ENCODE measurements at regions not wholly inside any gene's neighbourhood (a gene's known extent, or its start where the extent isn't known, plus 50 kb on each side); places are given as distances from the start of the nearest gene placed in this dataset.
"Not testable (repeated sequence)": the region's sequence is repeated elsewhere in the genome, so short reads cannot be mapped to it uniquely, and the experiment has no call there.

DNA sequence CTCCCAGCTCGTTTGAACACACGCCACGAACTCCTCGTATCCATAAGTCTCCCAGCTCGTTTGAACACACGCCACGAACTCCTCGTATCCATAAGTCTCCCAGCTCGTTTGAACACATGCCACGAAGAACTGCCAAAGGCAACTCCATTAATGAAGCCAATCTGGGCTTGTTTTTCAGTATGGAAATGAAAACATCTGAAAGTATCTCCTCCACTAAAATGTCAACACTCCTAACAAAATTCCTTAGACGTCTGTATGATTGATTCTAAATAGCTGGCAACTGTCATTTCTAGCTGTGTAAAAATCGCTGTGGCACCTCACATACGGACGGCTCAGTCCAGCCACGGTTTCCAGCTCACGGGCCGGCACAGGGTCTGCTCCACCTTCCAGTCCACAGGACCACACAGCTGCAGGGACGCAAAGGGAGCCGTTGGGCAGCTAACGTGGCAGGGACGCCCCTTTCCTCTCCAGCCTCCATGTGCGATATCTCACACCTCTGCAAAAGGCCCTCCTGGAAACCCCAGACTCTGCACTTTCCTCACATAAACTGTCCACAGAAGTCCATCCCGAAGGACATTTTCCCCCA, 67.1 kb upstream of the METRNL start:
- peaks cover 0 to 2% of the 10 kb centered on the region in 2 donors for H3K9me3 Mint-ChIP-seq
- H3K27ac Mint-ChIP-seq = no peak overlapping the region
- DNase-seq = no peak
- H3K4me1 Mint-ChIP-seq = no peaks in the 10 kb centered on the region
- no peaks in the 10 kb centered on the region for H3K27me3 Mint-ChIP-seq
- H3K4me3 Mint-ChIP-seq = no peak overlapping the region
- ATAC-seq (replicated peaks) = no peak
- peaks cover 8 to 24% of the 10 kb centered on the region in 2 donors for H3K36me3 Mint-ChIP-seq

DNA sequence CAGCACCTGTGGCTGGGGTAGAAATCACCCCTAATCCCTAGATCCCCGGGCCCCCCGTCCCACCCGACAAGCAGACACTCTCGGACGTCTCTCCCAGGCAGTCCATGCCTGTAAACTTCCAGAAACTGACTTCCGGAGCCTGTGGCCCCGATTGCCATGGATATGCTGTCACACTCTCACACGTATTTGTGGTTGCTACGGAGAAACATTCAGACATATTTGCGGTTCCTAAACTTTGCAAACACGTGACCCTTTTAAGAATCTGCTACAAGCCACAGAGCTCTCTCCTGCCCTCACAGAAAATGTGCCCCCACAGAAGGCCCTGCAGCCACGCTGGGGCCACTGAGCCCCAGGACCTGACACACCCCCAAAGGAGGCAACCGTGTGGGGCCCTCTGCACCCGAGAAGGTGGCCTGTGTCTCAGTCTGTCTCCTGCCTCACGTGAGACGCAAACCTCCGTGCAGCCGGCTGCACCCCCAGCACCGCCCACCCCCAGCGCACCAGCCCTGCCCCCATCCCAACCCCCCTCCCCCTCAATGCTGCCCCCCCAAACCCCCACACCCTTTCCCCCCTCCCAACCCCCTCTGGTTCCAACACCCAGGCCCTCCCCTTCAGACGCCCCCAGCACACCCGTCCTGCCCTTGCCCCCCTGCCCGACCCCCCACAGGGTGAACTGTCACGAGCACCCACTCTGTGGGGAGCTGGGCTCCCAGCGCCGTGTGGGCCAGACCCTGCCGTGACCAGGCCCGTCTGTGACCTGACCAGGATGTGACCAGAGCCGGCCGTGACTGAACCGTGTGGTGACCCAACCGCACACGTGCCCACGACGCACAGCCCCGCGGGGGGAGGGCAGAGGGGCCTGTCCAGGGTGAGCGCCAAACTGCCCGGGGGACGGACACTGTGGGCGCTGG, 66.3 kb upstream of the METRNL start:
- Mint-ChIP-seq H3K36me3 (peaks cover 6 to 21% of the 10 kb centered on the region in 2 donors), H3K9me3 (peaks cover 0 to 2% of the 10 kb centered on the region in 2 donors), H3K27me3 (no peaks in the 10 kb centered on the region), H3K4me1 (no peaks in the 10 kb centered on the region), H3K4me3 (no peak overlapping the region), H3K27ac (no peak overlapping the region)
- no peak for DNase-seq
- no peak for ATAC-seq (replicated peaks)

DNA sequence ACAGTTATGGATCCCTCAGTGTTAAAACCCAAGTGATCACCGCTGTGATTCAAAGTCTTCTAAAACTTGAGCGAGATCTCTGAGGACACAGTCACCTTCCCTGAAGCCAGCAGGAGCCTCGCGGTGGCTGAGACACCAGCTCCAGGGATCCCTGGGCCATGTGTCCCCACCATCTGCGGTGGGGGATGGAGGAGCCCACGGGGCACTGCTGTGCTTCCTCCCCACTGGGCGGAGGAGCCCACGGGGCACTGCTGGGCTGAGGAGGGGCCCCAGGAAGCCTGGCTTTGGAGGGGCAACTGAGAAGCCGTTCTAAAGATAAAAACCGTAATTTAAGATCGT, 65.7 kb upstream of the METRNL start:
- no peaks in the 10 kb centered on the region for H3K4me1 Mint-ChIP-seq
- H3K27me3 Mint-ChIP-seq = no peaks in the 10 kb centered on the region

DNA sequence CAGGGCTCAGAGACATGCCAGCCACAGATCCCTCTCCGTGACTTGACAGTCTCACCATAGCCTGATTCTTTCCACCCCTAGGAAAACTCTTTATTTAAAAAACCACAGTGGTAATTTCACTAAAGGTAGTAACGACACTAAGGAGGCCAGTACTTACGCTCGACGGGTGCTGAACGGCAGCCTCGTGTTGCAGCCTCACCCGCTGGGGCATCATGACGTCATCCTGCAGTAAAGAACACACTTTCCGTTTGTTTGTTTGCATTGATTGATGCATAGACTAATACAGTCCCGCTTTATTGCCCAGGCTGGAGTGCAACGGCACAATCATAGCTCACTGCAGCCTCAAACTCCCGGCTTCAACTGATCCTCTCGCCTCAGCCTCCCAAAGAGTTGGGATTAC, 65.1 kb upstream of the METRNL start:
- H3K4me3 Mint-ChIP-seq = no peak overlapping the region
- H3K27ac Mint-ChIP-seq = no peak overlapping the region
- ATAC-seq (replicated peaks) (no peak), DNase-seq (no peak)
- peaks cover 8 to 28% of the 10 kb centered on the region in 2 donors for H3K36me3 Mint-ChIP-seq
- H3K4me1 Mint-ChIP-seq = no peaks in the 10 kb centered on the region
- peaks cover 0 to 2% of the 10 kb centered on the region in 2 donors for H3K9me3 Mint-ChIP-seq
- H3K27me3 Mint-ChIP-seq = no peaks in the 10 kb centered on the region

More for the DNA sequence above, 65.7 kb upstream of the METRNL start:
- DNase-seq (no peak), ATAC-seq (replicated peaks) (no peak)
- no peak overlapping the region for H3K27ac Mint-ChIP-seq
- H3K4me3 Mint-ChIP-seq = no peak overlapping the region
- H3K36me3 Mint-ChIP-seq = peaks cover 7 to 23% of the 10 kb centered on the region in 2 donors
- peaks cover 0 to 2% of the 10 kb centered on the region in 2 donors for H3K9me3 Mint-ChIP-seq

DNA sequence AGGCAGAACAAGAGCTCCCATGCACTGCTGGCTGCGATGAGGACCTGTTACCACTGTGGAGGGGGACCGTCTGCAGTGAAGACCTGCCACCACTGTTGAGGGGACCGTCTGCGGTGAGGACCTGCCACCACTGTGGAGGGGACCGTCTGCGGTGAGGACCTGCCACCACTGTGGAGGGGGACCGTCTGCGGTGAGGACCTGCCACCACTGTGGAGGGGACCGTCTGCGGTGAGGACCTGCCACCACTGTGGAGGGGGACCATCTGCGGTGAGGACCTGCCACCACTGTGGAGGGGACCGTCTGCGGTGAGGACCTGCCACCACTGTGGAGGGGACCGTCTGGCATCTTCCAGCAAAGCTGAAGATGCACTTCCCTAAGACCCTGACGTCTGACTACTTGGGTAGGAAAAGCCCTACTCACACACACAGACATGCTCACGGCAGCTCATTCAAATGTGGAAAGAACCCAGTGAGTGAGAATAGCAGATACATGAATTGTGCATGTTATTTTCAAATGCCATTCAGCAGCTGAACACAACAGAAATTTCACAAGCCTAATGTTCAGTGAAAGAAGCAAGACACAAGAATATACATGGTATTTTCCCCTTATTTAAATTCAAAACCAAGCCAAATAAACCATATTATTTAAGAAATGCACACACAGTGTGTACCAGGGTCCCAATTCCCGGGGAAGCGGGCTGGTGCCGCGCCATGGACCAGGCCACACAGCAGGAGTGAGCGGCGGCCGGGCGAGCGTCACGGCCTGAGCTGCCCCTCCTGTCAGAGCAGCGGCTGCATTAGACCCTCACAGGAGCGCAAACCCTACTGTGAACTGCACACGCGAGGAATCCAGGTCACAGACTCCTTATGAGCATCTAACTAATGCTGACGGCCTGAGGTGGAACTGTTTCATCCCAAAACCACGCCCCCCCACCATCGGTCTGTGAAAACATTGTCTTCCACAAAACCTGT, 64.2 kb upstream of the METRNL start:
- no peaks in the 10 kb centered on the region for H3K27me3 Mint-ChIP-seq
- no peak for ATAC-seq (replicated peaks)
- peaks cover 8 to 29% of the 10 kb centered on the region in 2 donors for H3K36me3 Mint-ChIP-seq
- H3K9me3 Mint-ChIP-seq = peaks cover 0 to 2% of the 10 kb centered on the region in 2 donors
- DNase-seq = no peak
- no peak overlapping the region for H3K4me3 Mint-ChIP-seq
- H3K27ac Mint-ChIP-seq = no peak overlapping the region
- H3K4me1 Mint-ChIP-seq = no peaks in the 10 kb centered on the region

DNA sequence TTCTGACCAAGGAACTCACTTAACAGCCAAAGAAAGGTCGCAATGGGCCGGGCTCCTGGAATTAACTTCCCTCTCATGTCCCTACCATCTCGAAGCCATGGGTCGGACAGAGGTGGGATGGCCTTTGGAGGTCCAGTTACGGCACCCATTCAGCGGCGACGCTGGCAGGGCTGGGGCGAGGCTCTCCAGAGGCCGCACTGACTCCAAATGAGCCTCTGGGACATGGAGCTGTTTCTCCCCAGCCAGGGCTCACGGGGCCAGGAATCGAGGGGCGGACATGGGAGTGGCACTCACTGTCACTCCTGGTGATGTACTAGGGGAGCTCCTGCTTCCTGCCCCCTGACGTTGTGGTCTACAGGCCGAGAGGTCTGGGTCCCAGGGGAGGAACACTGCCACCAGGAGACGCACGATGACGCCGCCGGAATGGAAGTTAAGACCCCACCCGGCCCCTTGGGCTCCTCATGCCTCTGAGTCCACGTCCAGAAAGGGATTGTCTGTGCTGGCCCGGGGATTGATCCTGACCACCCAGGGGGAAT, 60.7 kb upstream of the METRNL start:
- Mint-ChIP-seq H3K4me1 (no peaks in the 10 kb centered on the region), H3K9me3 (peaks cover 0 to 2% of the 10 kb centered on the region in 2 donors), H3K4me3 (no peak overlapping the region), H3K27me3 (no peaks in the 10 kb centered on the region), H3K27ac (no peak overlapping the region), H3K36me3 (peaks cover 8 to 24% of the 10 kb centered on the region in 2 donors)
- ATAC-seq (replicated peaks) (no peak), DNase-seq (no peak)

DNA sequence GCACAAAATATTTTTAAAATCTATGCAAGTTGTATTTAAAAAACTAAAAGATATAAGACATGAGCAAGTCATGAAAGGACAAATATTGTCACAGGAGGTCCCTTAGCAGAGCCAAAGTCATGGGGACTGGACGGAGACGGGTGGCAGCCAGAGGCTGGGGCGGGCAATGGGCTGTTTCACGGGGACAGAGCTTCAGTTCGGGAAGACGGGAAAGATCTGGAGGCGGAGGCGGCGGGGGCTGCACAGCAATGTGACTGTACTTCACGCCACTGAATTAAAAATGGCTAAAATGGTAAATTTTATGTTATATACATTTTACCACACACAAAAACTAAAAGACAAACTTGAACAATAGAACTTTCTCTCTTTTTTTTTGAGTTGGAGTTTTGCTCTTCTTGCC, 60.0 kb upstream of the METRNL start:
- no peak for DNase-seq
- Mint-ChIP-seq H3K36me3 (peaks cover 10 to 25% of the 10 kb centered on the region in 2 donors), H3K9me3 (peaks cover 0 to 2% of the 10 kb centered on the region in 2 donors), H3K4me1 (no peaks in the 10 kb centered on the region), H3K27ac (no peak overlapping the region), H3K4me3 (no peak overlapping the region), H3K27me3 (no peaks in the 10 kb centered on the region)
- no peak for ATAC-seq (replicated peaks)

DNA sequence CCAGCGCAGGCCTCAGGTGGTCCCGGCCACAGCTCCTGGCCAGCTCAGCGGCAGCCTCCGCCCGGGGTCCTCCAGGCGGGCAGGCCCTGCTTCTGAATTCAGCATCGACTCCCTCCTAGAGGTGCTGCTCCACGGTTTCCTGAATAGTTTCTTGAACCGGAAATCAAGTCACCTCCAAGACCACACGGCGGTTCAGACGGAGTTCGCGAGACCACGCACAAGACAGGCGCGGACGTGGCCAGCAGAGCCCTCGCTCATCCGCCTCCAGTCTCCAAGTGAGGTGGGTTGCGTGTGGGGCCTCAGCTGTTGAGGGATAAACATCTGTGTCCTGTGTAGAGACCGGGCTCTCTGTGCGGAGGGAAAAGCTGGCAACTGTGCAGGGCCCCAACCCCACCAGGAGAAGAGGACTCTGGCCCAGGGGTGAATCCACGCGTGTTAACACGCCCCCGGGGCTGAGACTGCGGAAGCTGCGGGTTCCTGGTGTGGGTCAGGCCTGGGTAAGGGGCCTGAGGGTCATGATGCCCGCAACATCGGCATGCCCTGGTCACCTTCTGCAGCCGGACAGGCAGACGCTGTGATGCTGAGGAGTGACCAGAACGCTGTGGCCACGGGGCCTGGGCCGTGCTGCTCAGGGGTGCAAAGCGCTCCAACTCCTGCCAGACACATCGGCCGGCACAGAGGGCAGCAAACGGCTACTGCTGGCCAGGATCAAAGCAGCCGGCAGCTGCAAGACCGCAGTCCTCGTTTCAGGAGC, 55.0 kb upstream of the METRNL start:
- no peaks in the 10 kb centered on the region for H3K4me1 Mint-ChIP-seq
- H3K36me3 Mint-ChIP-seq = peaks cover 7 to 33% of the 10 kb centered on the region in 2 donors
- ATAC-seq (replicated peaks) (no peak), DNase-seq (no peak)
- H3K9me3 Mint-ChIP-seq = no peaks in the 10 kb centered on the region
- H3K4me3 Mint-ChIP-seq = no peak overlapping the region
- no peaks in the 10 kb centered on the region for H3K27me3 Mint-ChIP-seq
- no peak overlapping the region for H3K27ac Mint-ChIP-seq

DNA sequence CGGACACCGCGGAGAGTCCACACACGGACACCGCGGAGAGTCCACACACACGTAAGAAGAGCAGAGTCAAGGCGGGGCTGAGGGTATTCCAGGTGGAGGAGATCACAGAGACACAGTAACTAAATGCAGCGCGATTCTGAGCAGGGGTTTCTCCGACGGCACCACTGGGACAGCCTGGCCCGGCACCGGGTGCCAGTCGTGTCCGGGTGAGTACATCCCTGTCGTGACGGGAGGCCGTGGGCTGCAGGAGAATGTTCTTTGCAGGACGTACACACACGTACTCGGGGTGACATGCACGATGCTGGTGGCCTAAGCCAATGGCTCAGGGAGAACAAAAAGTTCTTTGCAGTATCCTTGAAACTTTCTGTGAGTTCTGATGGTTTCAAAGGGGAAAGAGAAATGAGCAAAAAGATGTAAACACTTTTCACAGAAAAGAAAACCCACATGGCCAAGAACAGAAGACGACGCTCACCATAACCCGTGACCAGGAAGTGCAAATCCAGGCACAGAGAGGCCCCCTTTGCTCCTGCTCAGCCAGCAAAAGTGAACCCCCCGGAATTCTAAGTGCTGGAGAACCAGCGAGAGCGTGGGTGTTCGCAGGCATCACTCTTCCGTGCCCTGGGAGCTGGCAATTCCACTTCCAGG, 53.7 kb upstream of the METRNL start:
- Mint-ChIP-seq H3K36me3 (peaks cover 6 to 37% of the 10 kb centered on the region in 2 donors), H3K4me1 (no peaks in the 10 kb centered on the region), H3K4me3 (no peak overlapping the region), H3K27ac (no peak overlapping the region), H3K27me3 (no peaks in the 10 kb centered on the region), H3K9me3 (no peaks in the 10 kb centered on the region)
- DNase-seq (no peak), ATAC-seq (replicated peaks) (no peak)

DNA sequence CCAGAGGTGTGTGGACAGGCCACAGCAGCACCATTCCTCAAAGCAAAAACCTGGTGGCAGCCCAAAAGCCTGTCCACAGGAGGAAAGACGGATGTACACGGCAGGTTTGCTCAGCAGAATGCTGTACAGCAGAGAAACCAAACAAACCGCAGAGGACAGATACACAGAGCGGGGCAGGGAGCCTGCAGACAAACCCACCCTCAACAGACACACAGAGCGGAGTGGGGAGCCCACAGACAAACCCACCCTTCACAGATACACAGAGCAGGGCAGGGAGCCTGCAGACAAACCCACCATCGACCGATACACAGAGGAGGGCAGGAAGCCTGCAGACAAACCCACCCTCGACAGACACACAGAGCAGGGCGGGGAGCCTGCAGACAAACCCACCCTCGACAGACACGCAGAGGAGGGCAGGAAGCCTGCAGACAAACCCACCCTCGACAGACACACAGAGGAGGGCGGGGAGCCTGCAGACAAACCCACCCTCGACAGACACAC, 53.0 kb upstream of the METRNL start:
- no peaks in the 10 kb centered on the region for H3K27me3 Mint-ChIP-seq
- ATAC-seq (replicated peaks) (no peak), DNase-seq (no peak)
- no peaks in the 10 kb centered on the region for H3K9me3 Mint-ChIP-seq
- H3K27ac Mint-ChIP-seq = no peak overlapping the region
- H3K4me1 Mint-ChIP-seq = no peaks in the 10 kb centered on the region
- no peak overlapping the region for H3K4me3 Mint-ChIP-seq
- H3K36me3 Mint-ChIP-seq = peaks cover 8 to 40% of the 10 kb centered on the region in 2 donors

DNA sequence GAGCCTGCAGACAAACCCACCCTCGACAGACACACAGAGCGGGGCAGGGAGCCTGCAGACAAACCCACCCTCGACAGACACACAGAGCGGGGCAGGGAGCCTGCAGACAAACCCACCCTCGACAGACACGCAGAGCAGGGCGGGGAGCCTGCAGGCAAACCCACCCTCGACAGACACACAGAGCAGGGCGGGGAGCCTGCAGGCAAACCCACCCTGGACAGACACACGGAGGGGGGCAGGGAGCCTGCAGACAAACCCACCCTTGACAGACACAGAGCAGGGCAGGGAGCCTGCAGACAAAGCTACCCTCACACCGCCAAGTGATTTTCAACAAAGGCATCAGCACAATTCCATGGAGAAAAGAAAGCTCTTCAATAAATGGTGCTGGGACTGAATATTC, 52.5 kb upstream of the METRNL start:
- not testable (repeated sequence) for H3K9me3 Mint-ChIP-seq; H3K4me3 Mint-ChIP-seq; H3K27ac Mint-ChIP-seq; H3K4me1 Mint-ChIP-seq; DNase-seq; ATAC-seq (replicated peaks); H3K27me3 Mint-ChIP-seq
- H3K36me3 Mint-ChIP-seq = peaks cover 8 to 45% of the 10 kb centered on the region in 2 donors

DNA sequence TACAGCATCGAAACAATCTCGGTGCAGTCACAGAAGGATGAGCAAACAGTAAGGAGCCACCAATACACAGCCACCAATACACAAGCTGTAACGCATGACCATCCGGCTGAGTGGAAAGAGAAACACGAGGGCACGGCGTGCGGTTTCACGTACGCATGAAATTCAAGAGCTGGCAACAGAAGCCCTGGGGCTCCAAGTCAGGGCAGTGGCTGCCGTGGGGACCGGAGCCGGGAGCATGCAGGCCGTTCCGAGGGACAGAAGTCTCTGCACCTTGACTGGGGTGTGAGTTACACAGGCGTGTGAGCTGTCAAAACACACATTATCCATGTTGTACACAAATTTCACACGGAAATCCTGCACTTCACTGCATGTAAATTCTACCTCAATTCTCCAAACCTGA, 50.6 kb upstream of the METRNL start:
- Mint-ChIP-seq H3K4me3 (no peak overlapping the region), H3K36me3 (peaks cover 14 to 52% of the 10 kb centered on the region in 2 donors), H3K27ac (no peak overlapping the region), H3K4me1 (no peaks in the 10 kb centered on the region), H3K27me3 (no peaks in the 10 kb centered on the region), H3K9me3 (no peaks in the 10 kb centered on the region)
- ATAC-seq (replicated peaks) (no peak), DNase-seq (no peak)

DNA sequence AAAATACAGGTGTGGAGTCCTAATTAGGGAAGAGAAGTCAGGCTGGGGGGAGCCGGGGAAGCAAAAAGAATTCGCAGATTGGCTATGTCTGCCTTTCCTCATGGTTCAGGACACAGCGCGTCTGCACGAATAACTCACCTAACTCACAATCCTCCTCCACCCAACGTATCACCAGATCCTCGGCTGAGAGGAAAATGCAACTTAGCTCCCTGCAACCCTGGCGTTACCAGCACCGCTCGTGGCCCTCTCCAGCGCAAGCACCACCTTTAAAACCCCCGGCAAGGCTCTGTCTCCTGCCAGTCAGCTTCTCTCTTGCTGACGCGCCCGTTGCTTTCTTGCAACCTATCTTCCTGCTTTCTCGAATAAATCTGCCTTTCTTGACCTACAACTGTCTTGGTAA, 49.8 kb upstream of the METRNL start:
- ATAC-seq (replicated peaks) = no peak
- no peak overlapping the region for H3K4me3 Mint-ChIP-seq
- H3K4me1 Mint-ChIP-seq = no peaks in the 10 kb centered on the region
- H3K27me3 Mint-ChIP-seq = no peaks in the 10 kb centered on the region
- no peak overlapping the region for H3K27ac Mint-ChIP-seq
- peaks cover 16 to 55% of the 10 kb centered on the region in 2 donors for H3K36me3 Mint-ChIP-seq
- DNase-seq = no peak
- no peaks in the 10 kb centered on the region for H3K9me3 Mint-ChIP-seq

All from stimulated activated naive B cell treated with anti-CD40 and anti-IgM and Interleukin-4, amounts not matched to agents 10 μg/mL and 1 μg/mL and 100 μg/mL, for 72 hours (primary cell).